ENCODE measurements at regions not wholly inside any gene's neighbourhood (a gene's known extent, or its start where the extent isn't known, plus 50 kb on each side); places are given as distances from the start of the nearest gene placed in this dataset.

- H3K27me3 Mint-ChIP-seq (ENCODE audit: low read depth) = peaks cover 5% of the 10 kb centered on the region
- H3K27ac Mint-ChIP-seq = peak overlapping the region; percentile 89
- H3K9me3 Mint-ChIP-seq (ENCODE audit: insufficient read depth) = no peaks in the 10 kb centered on the region
- ATAC-seq (peak; percentile 44), DNase-seq (peak; percentile 45)
- H3K4me3 Mint-ChIP-seq = peak overlapping the region; percentile 73
- ChIA-PET POLR2A (interaction anchor here (1.2 to 1.7 kb wide), 2 partner anchors 33 to 49 kb away, joined by 3 to 4 read pairs; no protein-coding TSS in a partner anchor), CTCF (interaction anchor here (0.9 to 1.2 kb wide), 3 partner anchors 10 to 32 kb away, joined by 3 to 4 read pairs (median 3); no protein-coding TSS in a partner anchor)
- no peaks in the 10 kb centered on the region for H3K36me3 Mint-ChIP-seq (ENCODE audit: low read depth)
- H3K4me1 Mint-ChIP-seq (ENCODE audit: low read depth) = peaks cover 72% of the 10 kb centered on the region
These were observed 185.4 kb upstream of the SHH start for GRCh38 chr7:155997431-155998327.

GRCh38 chr7:155996718-155997280 lies 184.5 kb upstream of the SHH start:
- peaks cover 71% of the 10 kb centered on the region for H3K4me1 Mint-ChIP-seq (ENCODE audit: low read depth)

GRCh38 chr7:155995183-155995612 lies 182.9 kb upstream of the SHH start:
- POLR2A ChIA-PET = interaction anchor here (0.8 kb wide), 1 partner anchor 648 kb away, joined by 3 read pairs; no protein-coding TSS in a partner anchor
- H3K27ac Mint-ChIP-seq = peak overlapping the region; percentile 86
- H3K9me3 Mint-ChIP-seq (ENCODE audit: insufficient read depth) = no peaks in the 10 kb centered on the region
- H3K4me3 Mint-ChIP-seq = peak overlapping the region; percentile 55
- peak; percentile 49 for ATAC-seq
- CTCF ChIA-PET = no interaction called here
- DNase-seq = peak; percentile 46
- peaks cover 67% of the 10 kb centered on the region for H3K4me1 Mint-ChIP-seq (ENCODE audit: low read depth)
- H3K36me3 Mint-ChIP-seq (ENCODE audit: low read depth) = no peaks in the 10 kb centered on the region
- H3K27me3 Mint-ChIP-seq (ENCODE audit: low read depth) = peaks cover 5% of the 10 kb centered on the region

More at GRCh38 chr7:155996718-155997280, 184.5 kb upstream of the SHH start:
- DNase-seq (no peak), ATAC-seq (no peak)
- ChIA-PET POLR2A (interaction anchor here (1.7 kb wide), 1 partner anchor 32 kb away, joined by 4 read pairs; no protein-coding TSS in a partner anchor), CTCF (interaction anchor here (1.2 kb wide), 1 partner anchor 13 kb away, joined by 3 read pairs; no protein-coding TSS in a partner anchor)
- H3K27me3 Mint-ChIP-seq (ENCODE audit: low read depth) = peaks cover 5% of the 10 kb centered on the region
- peak overlapping the region; percentile 89 for H3K27ac Mint-ChIP-seq
- peak overlapping the region; percentile 73 for H3K4me3 Mint-ChIP-seq
- H3K36me3 Mint-ChIP-seq (ENCODE audit: low read depth) = no peaks in the 10 kb centered on the region
- H3K9me3 Mint-ChIP-seq (ENCODE audit: insufficient read depth) = no peaks in the 10 kb centered on the region

- peaks cover 67% of the 10 kb centered on the region for H3K4me1 Mint-ChIP-seq (ENCODE audit: low read depth)
- peaks cover 8% of the 10 kb centered on the region for H3K27me3 Mint-ChIP-seq (ENCODE audit: low read depth)
- H3K36me3 Mint-ChIP-seq (ENCODE audit: low read depth) = no peaks in the 10 kb centered on the region
- no peaks in the 10 kb centered on the region for H3K9me3 Mint-ChIP-seq (ENCODE audit: insufficient read depth)
- peak overlapping the region; percentile 86 for H3K27ac Mint-ChIP-seq
- ChIA-PET POLR2A (interaction anchor here (0.8 kb wide), 1 partner anchor 648 kb away, joined by 3 read pairs; no protein-coding TSS in a partner anchor), CTCF (no interaction called here)
- no peak overlapping the region for H3K4me3 Mint-ChIP-seq
- DNase-seq (peak; percentile 18), ATAC-seq (no peak)
These were observed 182.1 kb upstream of the SHH start for GRCh38 chr7:155994279-155994811.

- CTCF ChIA-PET = no interaction called here
- Mint-ChIP-seq H3K9me3 (ENCODE audit: insufficient read depth) (no peaks in the 10 kb centered on the region), H3K27ac (peak overlapping the region; percentile 86), H3K27me3 (ENCODE audit: low read depth) (peaks cover 8% of the 10 kb centered on the region), H3K4me1 (ENCODE audit: low read depth) (peaks cover 65% of the 10 kb centered on the region), H3K4me3 (no peak overlapping the region), H3K36me3 (ENCODE audit: low read depth) (no peaks in the 10 kb centered on the region)
- POLR2A ChIA-PET = no interaction called here
- ATAC-seq (no peak), DNase-seq (peak; percentile 15)
These were observed 181.4 kb upstream of the SHH start for GRCh38 chr7:155993420-155994278.

- ChIA-PET POLR2A (no interaction called here), CTCF (no interaction called here)
- no peak overlapping the region for H3K27ac Mint-ChIP-seq
- ATAC-seq (no peak), DNase-seq (no peak)
- H3K27me3 Mint-ChIP-seq (ENCODE audit: low read depth) = peaks cover 6% of the 10 kb centered on the region
- H3K4me3 Mint-ChIP-seq = no peak overlapping the region
- H3K36me3 Mint-ChIP-seq (ENCODE audit: low read depth) = no peaks in the 10 kb centered on the region
- H3K4me1 Mint-ChIP-seq (ENCODE audit: low read depth) = peaks cover 60% of the 10 kb centered on the region
- H3K9me3 Mint-ChIP-seq (ENCODE audit: insufficient read depth) = no peaks in the 10 kb centered on the region
These were observed 180.7 kb upstream of the SHH start for GRCh38 chr7:155992974-155993373.

- POLR2A ChIA-PET = no interaction called here
- DNase-seq (no peak), ATAC-seq (no peak)
- no peaks in the 10 kb centered on the region for H3K9me3 Mint-ChIP-seq (ENCODE audit: insufficient read depth)
- H3K27me3 Mint-ChIP-seq (ENCODE audit: low read depth) = peaks cover 5% of the 10 kb centered on the region
- H3K27ac Mint-ChIP-seq = no peak overlapping the region
- peaks cover 56% of the 10 kb centered on the region for H3K4me1 Mint-ChIP-seq (ENCODE audit: low read depth)
- H3K36me3 Mint-ChIP-seq (ENCODE audit: low read depth) = no peaks in the 10 kb centered on the region
- CTCF ChIA-PET = no interaction called here
- no peak overlapping the region for H3K4me3 Mint-ChIP-seq
These were observed 180.3 kb upstream of the SHH start for GRCh38 chr7:155992538-155992937.

- H3K27ac Mint-ChIP-seq = no peak overlapping the region
- ATAC-seq (no peak), DNase-seq (no peak)
- CTCF ChIA-PET = no interaction called here
- no peaks in the 10 kb centered on the region for H3K9me3 Mint-ChIP-seq (ENCODE audit: insufficient read depth)
- H3K27me3 Mint-ChIP-seq (ENCODE audit: low read depth) = peaks cover 5% of the 10 kb centered on the region
- H3K36me3 Mint-ChIP-seq (ENCODE audit: low read depth) = no peaks in the 10 kb centered on the region
- H3K4me3 Mint-ChIP-seq = no peak overlapping the region
- peaks cover 52% of the 10 kb centered on the region for H3K4me1 Mint-ChIP-seq (ENCODE audit: low read depth)
- POLR2A ChIA-PET = no interaction called here
These were observed 179.8 kb upstream of the SHH start for GRCh38 chr7:155992107-155992506.

GRCh38 chr7:155991470-155991869 lies 179.2 kb upstream of the SHH start:
- no peak for DNase-seq
- Mint-ChIP-seq H3K27me3 (ENCODE audit: low read depth) (peaks cover 8% of the 10 kb centered on the region), H3K27ac (no peak overlapping the region), H3K36me3 (ENCODE audit: low read depth) (no peaks in the 10 kb centered on the region), H3K4me1 (ENCODE audit: low read depth) (peaks cover 45% of the 10 kb centered on the region), H3K9me3 (ENCODE audit: insufficient read depth) (no peaks in the 10 kb centered on the region), H3K4me3 (no peak overlapping the region)
- POLR2A ChIA-PET = no interaction called here
- no peak for ATAC-seq
- CTCF ChIA-PET = no interaction called here

- ATAC-seq (no peak), DNase-seq (no peak)
- POLR2A ChIA-PET = no interaction called here
- Mint-ChIP-seq H3K4me3 (no peak overlapping the region), H3K27me3 (ENCODE audit: low read depth) (peaks cover 5% of the 10 kb centered on the region), H3K27ac (no peak overlapping the region), H3K4me1 (ENCODE audit: low read depth) (peaks cover 17% of the 10 kb centered on the region), H3K36me3 (ENCODE audit: low read depth) (no peaks in the 10 kb centered on the region), H3K9me3 (ENCODE audit: insufficient read depth) (no peaks in the 10 kb centered on the region)
- CTCF ChIA-PET = no interaction called here
These were observed 176.2 kb upstream of the SHH start for GRCh38 chr7:155988416-155988815.

GRCh38 chr7:155987681-155988235 lies 175.5 kb upstream of the SHH start:
- DNase-seq (no peak), ATAC-seq (no peak)
- peaks cover 11% of the 10 kb centered on the region for H3K4me1 Mint-ChIP-seq (ENCODE audit: low read depth)
- no peaks in the 10 kb centered on the region for H3K36me3 Mint-ChIP-seq (ENCODE audit: low read depth)
- ChIA-PET CTCF (no interaction called here), POLR2A (no interaction called here)
- H3K4me3 Mint-ChIP-seq = no peak overlapping the region
- peaks cover 5% of the 10 kb centered on the region for H3K27me3 Mint-ChIP-seq (ENCODE audit: low read depth)
- H3K27ac Mint-ChIP-seq = no peak overlapping the region
- H3K9me3 Mint-ChIP-seq (ENCODE audit: insufficient read depth) = no peaks in the 10 kb centered on the region

Data from activated CD8-positive, alpha-beta T cell treated with anti-CD3 and anti-CD28 coated beads, Interleukin-2, amount 10 ng/mL, durations not matched to agents 7 days and 5 days (primary cell).